H9 (cell line): ENCODE measurements at regions not wholly inside any gene's neighbourhood (a gene's known extent, or its start where the extent isn't known, plus 50 kb on each side); places are given as distances from the start of the nearest gene placed in this dataset.

Source experiments
- DNase-seq: peaks from one replicate; pipeline ENCODE4 v3.0.0-alpha.2; 2017
- H2AFZ ChIP-seq: one replicate; pipeline ENCODE4 v1.6.1; 2013; ENCODE audit warnings: mild to moderate bottlenecking, low read length, control low read depth, moderate library complexity
- H2AK5ac ChIP-seq: 2 replicates; pipeline ENCODE4 v1.6.1; 2013; ENCODE audit warnings: low read length, control low read depth, mixed read lengths; ENCODE audit not compliant: insufficient read length
- H2BK120ac ChIP-seq: one replicate; pipeline ENCODE4 v1.6.1; 2013; ENCODE audit warnings: low read depth, mild to moderate bottlenecking, low read length, control low read depth, inconsistent platforms; ENCODE audit not compliant: poor library complexity, severe bottlenecking
- H2BK12ac ChIP-seq: 2 replicates; pipeline ENCODE4 v1.6.1; 2013; ENCODE audit warnings: low read length, control low read depth, mixed read lengths, low read depth; ENCODE audit not compliant: insufficient read length
- H2BK15ac ChIP-seq: 2 replicates; pipeline ENCODE4 v1.6.1; 2013; ENCODE audit warnings: low read depth, low read length, control low read depth
- H2BK20ac ChIP-seq: one replicate; pipeline ENCODE4 v1.6.1; 2013; ENCODE audit warnings: low read depth, mild to moderate bottlenecking, low read length, control low read depth, inconsistent platforms; ENCODE audit not compliant: poor library complexity, severe bottlenecking
- H2BK5ac ChIP-seq: 2 replicates; pipeline ENCODE4 v1.6.1; 2013; ENCODE audit warnings: low read length, control low read depth, mixed read lengths; ENCODE audit not compliant: insufficient read length
- H3K14ac ChIP-seq: 2 replicates; pipeline ENCODE4 v1.6.1; 2013; ENCODE audit warnings: low read length, control low read depth; ENCODE audit not compliant: insufficient read depth
- H3K18ac ChIP-seq: 2 replicates; pipeline ENCODE4 v1.6.1; 2013; ENCODE audit warnings: low read depth, mild to moderate bottlenecking, mixed read lengths, low read length, control low read depth; ENCODE audit not compliant: insufficient read length
- H3K23ac ChIP-seq: 2 replicates; pipeline ENCODE4 v1.6.1; 2013; ENCODE audit warnings: low read length, control low read depth, mixed read lengths, low read depth; ENCODE audit not compliant: insufficient read length
- H3K23me2 ChIP-seq: 2 replicates; pipeline ENCODE4 v1.6.1; 2013; ENCODE audit warnings: low read depth, mild to moderate bottlenecking, mixed read lengths, low read length, control low read depth; ENCODE audit not compliant: insufficient read length, poor library complexity, severe bottlenecking
- H3K27ac ChIP-seq: 2 replicates; pipeline ENCODE4 v1.5.1; 2013; ENCODE audit warnings: low read length, control low read depth, mixed read lengths, low read depth; ENCODE audit not compliant: insufficient read length
- H3K27me3 ChIP-seq: 2 replicates; pipeline ENCODE4 v1.6.1; 2013; ENCODE audit warnings: low read length, control low read depth, inconsistent platforms; ENCODE audit not compliant: insufficient read depth
- H3K4ac ChIP-seq: 2 replicates; pipeline ENCODE4 v1.6.1; 2013; ENCODE audit warnings: low read depth, mild to moderate bottlenecking, control low read depth, inconsistent platforms, low read length, moderate library complexity
- H3K4me1 ChIP-seq: 2 replicates; pipeline ENCODE4 v1.6.1; 2013; ENCODE audit warnings: low read length, control low read depth, inconsistent platforms; ENCODE audit not compliant: insufficient read depth
- H3K4me2 ChIP-seq: 2 replicates; pipeline ENCODE4 v1.6.1; 2013; ENCODE audit warnings: low read length, control low read depth, mixed read lengths; ENCODE audit not compliant: insufficient read length, insufficient read depth
- H3K56ac ChIP-seq: 2 replicates; pipeline ENCODE4 v1.6.1; 2013; ENCODE audit warnings: low read depth, mild to moderate bottlenecking, mixed read lengths, low read length, control low read depth; ENCODE audit not compliant: insufficient read length
- H3K79me1 ChIP-seq: 2 replicates; pipeline ENCODE4 v1.6.1; 2013; ENCODE audit warnings: low read depth, mild to moderate bottlenecking, moderate library complexity, low read length, control low read depth, inconsistent platforms; ENCODE audit not compliant: insufficient read depth, poor library complexity, severe bottlenecking
- H3K79me2 ChIP-seq: 2 replicates; pipeline ENCODE4 v1.6.1; 2013; ENCODE audit warnings: low read length, control low read depth, inconsistent platforms; ENCODE audit not compliant: insufficient read depth
- H3K9ac ChIP-seq: 2 replicates; pipeline ENCODE4 v1.6.1; 2013; ENCODE audit warnings: low read length, control low read depth, mixed read lengths; ENCODE audit not compliant: insufficient read length; ENCODE audit errors: extremely low read depth
- H3K9me3 ChIP-seq: one replicate; pipeline ENCODE4 v1.6.1; 2013; ENCODE audit warnings: low read depth, low read length, inconsistent platforms; ENCODE audit not compliant: control insufficient read depth
- H3T11ph ChIP-seq: one replicate; pipeline ENCODE4 v1.6.1; 2013; ENCODE audit warnings: mild to moderate bottlenecking, low read length, control low read depth, inconsistent platforms
- H4K20me1 ChIP-seq: one replicate; pipeline ENCODE4 v1.6.1; 2013; ENCODE audit not compliant: control insufficient read depth, insufficient read length, insufficient read depth
- H4K5ac ChIP-seq: 2 replicates; pipeline ENCODE4 v1.6.1; 2013; ENCODE audit warnings: low read depth, mild to moderate bottlenecking, mixed read lengths, low read length, control low read depth; ENCODE audit not compliant: insufficient read length
- H4K8ac ChIP-seq: replicated peaks from 2 replicates; pipeline ENCODE4 v1.6.1; 2013; ENCODE audit warnings: low read length, control low read depth, mixed read lengths, low read depth; ENCODE audit not compliant: insufficient read length
- H4K91ac ChIP-seq: 2 replicates; pipeline ENCODE4 v1.6.1; 2013; ENCODE audit warnings: low read depth, mild to moderate bottlenecking, moderate library complexity, mixed read lengths, low read length, control low read depth; ENCODE audit not compliant: insufficient read length
- H3K27ac Mint-ChIP-seq, 3 experiments: 2 replicates in 2 of 3; 3 replicates in 1 of 3; pipeline ENCODE4 v1.8.0; 2020 to 2021; ENCODE audit warnings: mixed read lengths in 3 of 3, mild to moderate bottlenecking in 1 of 3, moderate library complexity in 1 of 3
- H3K27me3 Mint-ChIP-seq: 2 replicates; pipeline ENCODE4 v1.8.0; 2021; ENCODE audit warnings: low read depth, mild to moderate bottlenecking, moderate library complexity, mixed read lengths
- H3K36me3 Mint-ChIP-seq, 3 experiments: 2 replicates in 2 of 3; 3 replicates in 1 of 3; pipeline ENCODE4 v1.8.0; 2020 to 2021; ENCODE audit warnings: low read depth in 3 of 3, mixed read lengths in 3 of 3; ENCODE audit not compliant: insufficient read depth in 1 of 3
- H3K4me1 Mint-ChIP-seq, 2 experiments: 2 replicates each; pipeline ENCODE4 v1.8.0; 2020; ENCODE audit warnings: mixed read lengths in 2 of 2
- H3K4me3 Mint-ChIP-seq, 2 experiments: 2 replicates in 1 of 2; 3 replicates in 1 of 2; pipeline ENCODE4 v1.8.0; 2020 to 2021; ENCODE audit warnings: mild to moderate bottlenecking in 2 of 2, mixed read lengths in 2 of 2, moderate library complexity in 1 of 2
- H3K9me3 Mint-ChIP-seq, 2 experiments: 2 replicates in 1 of 2; 3 replicates in 1 of 2; pipeline ENCODE4 v1.8.0; 2020; ENCODE audit warnings: mild to moderate bottlenecking in 2 of 2, mixed read lengths in 2 of 2, moderate library complexity in 1 of 2
- CTCF ChIP-seq: fragments of 200-600 bp; sonication (generic); conservative IDR thresholded peaks from 3 replicates; pipeline ENCODE4 v1.8.0; 2021; ENCODE audit warnings: antibody characterized with exemption, mild to moderate bottlenecking
- WGBS: extraction: QIAGEN DNeasy Blood & Tissue Kit; methylation state at CpG from one replicate; pipeline ENCODE4 v1.1.7; 2013; ENCODE audit warnings: missing lambda C conversion rate, low lambda C conversion rate, mixed read lengths; ENCODE audit not compliant: insufficient read length; ENCODE audit errors: extremely low coverage; 5-methylcytosine and 5-hydroxymethylcytosine counted together

DNA sequence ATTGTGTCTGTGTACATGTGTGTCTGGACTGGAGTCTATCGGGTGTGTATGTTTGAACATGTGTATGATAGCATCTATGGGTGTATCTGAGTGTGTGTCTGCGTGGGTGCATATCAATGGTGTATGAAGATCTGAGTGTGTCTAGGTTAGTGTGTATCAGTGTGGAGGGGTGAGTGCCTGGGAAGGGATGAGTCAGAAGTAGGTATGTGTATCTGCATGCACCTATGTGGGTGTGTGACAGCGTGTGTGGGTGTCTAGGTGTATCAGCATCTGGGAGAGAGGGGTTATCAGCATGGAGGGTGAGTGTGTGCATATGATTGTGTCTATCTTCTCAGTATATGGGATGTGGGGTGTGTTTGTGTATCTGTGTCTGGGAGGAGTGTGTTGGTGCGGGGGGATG is 58.2 kb upstream of the LHX1 start:
- Histone ChIP-seq H4K5ac (no peak overlapping the region), H3K9ac (no peak overlapping the region), H3K18ac (no peak overlapping the region), H4K20me1 (no peaks in the 10 kb centered on the region), H2BK20ac (no peak overlapping the region), H4K8ac (no peak overlapping the region), H3K4me2 (no peak overlapping the region), H3K4ac (no peak overlapping the region), H3K27ac (no peak overlapping the region), H2AFZ (no peak overlapping the region), H3K79me1 (no peaks in the 10 kb centered on the region), H3K4me1 (no peaks in the 10 kb centered on the region), H3K14ac (no peak overlapping the region), H3K23ac (no peak overlapping the region), H2BK5ac (no peak overlapping the region), H3K9me3 (no peaks in the 10 kb centered on the region), H3K23me2 (no peaks in the 10 kb centered on the region), H2BK12ac (no peak overlapping the region), H4K91ac (peak overlapping the region; percentile 24), H3T11ph (no peak overlapping the region), H3K56ac (no peak overlapping the region), H2BK15ac (no peak overlapping the region), H2AK5ac (no peak overlapping the region), H3K79me2 (no peaks in the 10 kb centered on the region), H2BK120ac (no peak overlapping the region), H3K27me3 (no peaks in the 10 kb centered on the region)
- Mint-ChIP-seq H3K27me3 (peaks cover 7% of the 10 kb centered on the region), H3K4me1 (peaks cover 7% of the 10 kb centered on the region in 2 experiments), H3K36me3 (peaks cover 1 to 13% (median 2%) of the 10 kb centered on the region in 3 experiments; a peak in 6 of 7 replicates), H3K4me3 (no peak overlapping the region), H3K27ac (no peak overlapping the region), H3K9me3 (peaks cover 9 to 12% of the 10 kb centered on the region in 2 experiments; a peak in 4 of 5 replicates)
- 100% methylated on average over 1 of the region's 4 CpGs for WGBS
- no peak for DNase-seq
- no peak for TF ChIP-seq CTCF
